ENCODE measurements at regions not wholly inside any gene's neighbourhood (a gene's known extent, or its start where the extent isn't known, plus 50 kb on each side); places are given as distances from the start of the nearest gene placed in this dataset.
"Not testable (repeated sequence)": the region's sequence is repeated elsewhere in the genome, so short reads cannot be mapped to it uniquely, and the experiment has no call there.

- TF ChIP-seq, protein P1, sequence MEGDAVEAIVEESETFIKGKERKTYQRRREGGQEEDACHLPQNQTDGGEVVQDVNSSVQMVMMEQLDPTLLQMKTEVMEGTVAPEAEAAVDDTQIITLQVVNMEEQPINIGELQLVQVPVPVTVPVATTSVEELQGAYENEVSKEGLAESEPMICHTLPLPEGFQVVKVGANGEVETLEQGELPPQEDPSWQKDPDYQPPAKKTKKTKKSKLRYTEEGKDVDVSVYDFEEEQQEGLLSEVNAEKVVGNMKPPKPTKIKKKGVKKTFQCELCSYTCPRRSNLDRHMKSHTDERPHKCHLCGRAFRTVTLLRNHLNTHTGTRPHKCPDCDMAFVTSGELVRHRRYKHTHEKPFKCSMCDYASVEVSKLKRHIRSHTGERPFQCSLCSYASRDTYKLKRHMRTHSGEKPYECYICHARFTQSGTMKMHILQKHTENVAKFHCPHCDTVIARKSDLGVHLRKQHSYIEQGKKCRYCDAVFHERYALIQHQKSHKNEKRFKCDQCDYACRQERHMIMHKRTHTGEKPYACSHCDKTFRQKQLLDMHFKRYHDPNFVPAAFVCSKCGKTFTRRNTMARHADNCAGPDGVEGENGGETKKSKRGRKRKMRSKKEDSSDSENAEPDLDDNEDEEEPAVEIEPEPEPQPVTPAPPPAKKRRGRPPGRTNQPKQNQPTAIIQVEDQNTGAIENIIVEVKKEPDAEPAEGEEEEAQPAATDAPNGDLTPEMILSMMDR (conservative IDR thresholded peaks at IDR 0.05 in 1 of 2, IDR thresholded peaks at IDR 0.05 in 1 of 2; ENCODE audit: extremely low read depth in 1 of 2, insufficient read depth in 1 of 2, low read depth in 1 of 2, low read length in 2 of 2), result not testable (repeated sequence)
- not testable (repeated sequence) for TF ChIP-seq EZH2 (IDR thresholded peaks at IDR 0.05; ENCODE audit: borderline replicate concordance, low read length)
Observed at GRCh38 chr18:60018134-60018533, 118.3 kb downstream of the PMAIP1 start.

Measured in mammary epithelial cell (primary cell).